Ammon's horn (tissue), 1 donor: ENCODE measurements at regions not wholly inside any gene's neighbourhood (a gene's known extent, or its start where the extent isn't known, plus 50 kb on each side); places are given as distances from the start of the nearest gene placed in this dataset.
"Not testable (repeated sequence)": the region's sequence is repeated elsewhere in the genome, so short reads cannot be mapped to it uniquely, and the experiment has no call there.

Source experiments
- DNase-seq: peaks from one replicate; pipeline ENCODE4 v3.0.0-alpha.2; 2016; ENCODE audit warnings: low spot score

DNA sequence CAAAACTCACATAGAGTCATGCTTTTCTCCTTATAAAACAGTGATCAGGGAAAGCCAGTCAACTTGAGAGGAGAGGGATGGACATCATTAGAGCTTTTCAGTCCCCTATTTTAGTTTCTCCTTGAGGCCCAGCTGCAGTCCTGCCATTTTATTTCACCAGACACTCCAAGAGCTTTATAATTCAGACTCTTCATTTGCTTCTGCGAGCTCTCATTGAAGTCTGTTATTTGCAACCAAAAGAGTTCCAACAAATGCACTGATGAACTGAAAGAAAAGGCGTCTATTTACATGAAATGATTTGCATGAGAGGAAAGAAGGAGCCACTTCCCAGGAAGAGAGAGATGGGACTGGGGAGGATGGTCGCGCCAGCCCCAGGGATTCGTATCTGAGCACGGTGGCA is 86.8 kb downstream of the NDUFA12 start:
- no peak for DNase-seq

DNA sequence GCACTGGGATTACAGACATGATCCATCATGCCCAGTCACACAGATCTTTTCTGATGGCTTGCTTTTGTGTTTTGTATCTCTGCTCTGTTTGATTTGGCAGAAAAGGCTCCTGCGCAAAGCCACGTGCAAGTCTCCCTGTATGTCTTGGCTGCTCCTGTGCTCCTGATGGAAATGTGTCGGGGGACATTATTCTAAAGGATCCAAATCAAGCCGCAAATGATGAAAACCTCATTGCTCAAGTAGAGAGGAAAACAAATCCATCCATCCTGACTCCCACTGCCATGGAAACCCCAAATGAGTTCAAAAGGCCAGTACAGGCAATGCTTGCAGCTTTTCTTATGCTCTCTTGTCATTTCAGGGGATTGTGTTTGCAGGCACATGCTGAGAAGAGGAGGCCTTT is 93.8 kb downstream of the NDUFA12 start:
- DNase-seq: no peak

DNA sequence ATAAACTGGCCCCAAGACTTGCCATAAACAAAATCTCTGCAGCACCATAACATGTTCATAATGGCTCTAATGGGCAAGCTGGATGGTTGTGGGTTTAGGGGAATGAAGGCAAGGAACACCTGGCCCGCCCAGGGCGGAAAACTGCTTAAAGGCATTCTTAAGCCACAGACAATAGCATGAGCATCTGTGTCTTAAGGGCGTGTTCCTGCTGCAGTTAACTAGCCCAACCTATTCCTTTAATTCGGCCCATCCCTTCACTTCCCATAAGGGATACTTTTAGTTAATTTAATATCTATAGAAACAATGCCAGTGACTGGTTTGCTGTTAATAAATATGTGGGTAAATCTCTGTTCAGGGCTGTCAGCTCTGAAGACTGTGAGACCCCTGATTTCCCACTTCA is 97.7 kb downstream of the NDUFA12 start:
- not testable (repeated sequence) for DNase-seq

DNA sequence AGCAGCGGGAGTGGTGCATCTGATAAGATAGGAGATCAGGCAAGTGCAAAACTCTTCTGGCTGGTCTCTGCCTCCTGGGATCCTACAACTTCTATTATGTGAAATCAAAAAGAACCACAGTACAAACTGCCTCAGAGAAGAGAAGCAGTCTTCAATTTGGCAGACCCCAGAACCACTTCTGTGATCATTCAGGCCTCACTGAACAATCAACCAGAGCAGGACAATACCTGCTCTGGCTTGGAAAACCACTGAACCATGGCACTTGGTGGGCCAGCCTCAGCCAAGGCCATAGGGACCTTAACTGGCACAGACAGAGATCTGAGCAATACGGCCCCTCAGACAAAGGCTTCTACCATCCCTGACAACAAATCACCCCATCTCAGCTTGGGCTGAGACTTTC is 103.0 kb downstream of the NDUFA12 start:
- no peak for DNase-seq

DNA sequence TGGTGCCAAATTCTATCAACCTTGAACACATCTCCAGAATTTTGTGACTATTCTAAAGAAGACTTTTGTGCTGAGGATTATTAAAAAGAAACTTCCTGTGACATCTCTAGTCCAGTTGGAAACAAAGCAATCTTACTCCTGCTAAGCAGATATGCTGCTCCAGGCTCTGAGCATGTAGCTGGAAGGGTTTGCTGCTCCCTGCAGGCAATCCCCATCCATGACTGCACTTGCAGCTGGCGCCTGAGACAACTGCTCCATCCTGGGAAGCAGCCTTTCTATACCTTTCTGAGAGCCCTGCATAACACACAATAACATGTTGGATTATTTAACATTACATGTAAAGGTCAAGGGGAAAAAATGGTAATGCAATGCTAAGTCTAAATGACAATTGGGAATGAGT is 105.1 kb downstream of the NDUFA12 start:
- DNase-seq: no peak

DNA sequence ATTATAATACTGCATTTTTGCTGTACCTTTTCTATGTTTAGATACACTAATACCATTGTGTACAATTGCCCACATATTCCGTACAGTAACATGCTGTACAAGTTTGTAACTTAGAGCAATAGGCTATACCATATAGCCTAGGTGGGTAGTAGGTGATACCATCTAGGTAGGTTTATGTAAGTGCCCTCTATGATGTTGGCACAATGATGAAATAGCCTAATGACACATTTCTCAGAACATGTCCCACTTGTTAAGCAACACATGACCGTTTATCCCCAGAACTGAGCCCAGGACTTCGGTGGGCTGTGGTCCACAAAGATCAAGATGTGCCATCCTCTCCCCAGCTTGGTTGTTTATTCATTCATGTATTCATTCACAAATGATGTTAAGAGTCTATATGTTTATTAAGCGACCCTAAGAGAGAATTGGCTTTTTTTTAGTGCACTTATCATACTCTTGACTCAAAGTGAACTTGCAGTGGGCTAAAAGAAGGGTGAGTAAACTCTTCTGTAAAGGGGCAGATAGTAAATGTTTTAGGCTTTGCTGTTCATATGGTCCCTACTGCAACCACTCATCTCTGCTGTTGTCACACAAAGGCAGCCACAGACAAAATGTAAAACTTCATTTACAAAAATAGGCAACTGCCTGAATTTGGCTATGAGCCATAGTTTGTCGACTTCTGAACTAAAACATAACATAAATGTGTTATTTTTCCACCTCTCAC is 110.8 kb downstream of the NDUFA12 start:
- no peak for DNase-seq

DNA sequence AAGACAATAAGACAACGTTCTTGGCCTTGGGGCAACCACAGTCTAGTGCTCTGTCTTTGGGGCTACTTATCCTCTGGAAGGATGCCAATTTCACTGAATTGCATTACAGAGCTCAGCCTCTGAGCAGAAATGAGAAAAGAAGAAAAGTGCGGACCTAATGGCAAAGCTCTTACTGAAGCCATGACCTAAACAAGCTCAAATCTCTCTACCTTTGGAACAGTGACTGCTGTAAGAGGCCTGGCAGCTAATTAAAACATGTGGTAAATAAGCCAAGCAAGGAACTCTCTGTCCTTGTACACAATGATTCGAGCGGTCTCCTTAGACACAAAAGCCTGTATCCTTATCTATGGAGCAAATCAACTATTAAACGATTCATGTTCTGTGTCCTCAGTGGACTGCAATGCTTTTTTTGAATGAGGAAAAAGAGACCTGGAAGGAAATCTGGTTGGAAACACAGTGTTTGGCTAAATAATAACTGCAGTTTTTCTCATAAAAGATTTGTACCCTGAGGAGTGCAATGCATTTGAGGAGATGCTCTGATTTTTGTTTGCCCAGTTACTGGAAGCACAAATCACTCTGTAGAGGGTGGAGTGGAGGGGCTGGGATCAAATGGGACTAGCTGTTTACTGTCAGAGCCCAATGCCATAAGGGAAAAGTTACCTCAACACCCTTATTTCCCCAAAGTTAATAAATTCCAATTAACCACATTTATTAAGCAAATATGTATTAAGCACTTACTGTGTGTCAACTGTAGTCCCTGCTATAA is 113.9 kb downstream of the NDUFA12 start:
- DNase-seq: no peak

DNA sequence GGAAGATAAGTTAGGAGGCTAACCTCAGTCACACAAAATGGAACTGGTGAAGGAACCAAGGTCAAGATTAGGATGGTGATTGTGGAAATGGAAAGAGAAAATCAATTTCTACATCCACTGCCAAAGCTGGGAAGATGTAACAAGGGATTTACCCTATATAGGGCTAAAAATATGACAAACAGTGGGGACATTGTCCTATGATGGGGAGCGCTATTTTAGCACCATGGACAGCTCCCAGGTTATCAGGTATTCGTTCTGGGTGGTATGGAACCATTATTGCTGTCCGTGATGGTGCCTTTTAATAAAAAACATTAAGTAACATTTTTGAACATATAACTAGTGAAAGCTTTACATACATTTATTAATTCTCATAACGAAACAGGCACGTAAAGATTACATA is 124.0 kb downstream of the NDUFA12 start:
- no peak for DNase-seq

DNA sequence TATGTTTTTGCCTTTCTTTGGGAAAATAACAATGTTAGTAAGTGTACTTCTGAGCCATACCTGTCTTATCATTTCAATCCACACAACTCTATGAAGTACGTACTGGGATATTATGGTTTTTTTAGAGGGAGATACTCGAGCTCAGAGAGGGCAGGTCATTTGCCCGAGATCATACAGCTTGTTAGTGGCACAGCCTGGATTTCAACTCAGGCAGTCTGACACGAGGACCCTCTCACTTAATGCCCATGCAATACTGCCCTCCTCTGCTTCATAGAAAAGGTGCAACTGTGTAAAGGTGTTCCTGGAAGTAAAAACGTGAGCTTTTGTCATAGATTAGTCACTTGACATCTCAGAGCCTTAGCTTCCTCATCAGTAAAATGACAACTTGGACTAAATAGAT is 128.0 kb downstream of the NDUFA12 start:
- DNase-seq: peak; percentile 26

DNA sequence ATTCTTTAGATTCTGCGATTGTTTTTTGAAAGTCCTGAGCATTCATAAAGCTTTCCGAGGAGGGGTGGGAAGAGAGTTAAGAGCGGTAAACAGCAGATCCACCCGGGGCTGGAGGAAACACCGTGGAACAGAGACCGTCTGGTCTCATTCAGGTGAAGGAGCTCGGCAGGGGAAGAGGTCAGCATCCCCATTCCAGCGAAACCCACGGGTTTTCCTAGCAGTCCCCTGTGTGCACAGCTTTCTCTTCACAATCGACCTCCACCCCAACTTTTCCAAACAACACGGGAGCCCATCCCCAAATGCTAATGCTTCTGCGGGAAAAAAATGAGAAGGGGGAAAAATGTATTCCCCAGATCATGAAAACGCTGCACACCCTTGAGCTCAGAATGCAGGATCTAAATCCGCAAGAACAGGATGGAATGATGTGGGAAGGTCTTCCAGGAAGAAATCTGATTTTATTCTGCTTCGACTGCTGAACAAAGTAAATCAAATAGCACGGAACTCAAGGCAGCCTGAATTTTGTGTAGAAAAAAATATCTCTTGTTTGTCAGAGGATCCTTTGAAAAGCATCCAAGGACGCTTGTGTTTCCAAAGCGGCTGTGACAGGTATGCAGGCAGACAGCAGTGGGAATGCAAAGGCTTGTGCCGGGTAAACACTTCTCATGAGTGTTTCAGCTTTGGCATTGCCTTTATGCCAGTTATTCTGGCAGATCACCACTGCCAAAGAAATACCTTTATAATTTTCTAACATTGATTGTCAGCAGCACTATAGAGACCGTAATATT is 128.8 kb downstream of the NDUFA12 start:
- DNase-seq: no peak

DNA sequence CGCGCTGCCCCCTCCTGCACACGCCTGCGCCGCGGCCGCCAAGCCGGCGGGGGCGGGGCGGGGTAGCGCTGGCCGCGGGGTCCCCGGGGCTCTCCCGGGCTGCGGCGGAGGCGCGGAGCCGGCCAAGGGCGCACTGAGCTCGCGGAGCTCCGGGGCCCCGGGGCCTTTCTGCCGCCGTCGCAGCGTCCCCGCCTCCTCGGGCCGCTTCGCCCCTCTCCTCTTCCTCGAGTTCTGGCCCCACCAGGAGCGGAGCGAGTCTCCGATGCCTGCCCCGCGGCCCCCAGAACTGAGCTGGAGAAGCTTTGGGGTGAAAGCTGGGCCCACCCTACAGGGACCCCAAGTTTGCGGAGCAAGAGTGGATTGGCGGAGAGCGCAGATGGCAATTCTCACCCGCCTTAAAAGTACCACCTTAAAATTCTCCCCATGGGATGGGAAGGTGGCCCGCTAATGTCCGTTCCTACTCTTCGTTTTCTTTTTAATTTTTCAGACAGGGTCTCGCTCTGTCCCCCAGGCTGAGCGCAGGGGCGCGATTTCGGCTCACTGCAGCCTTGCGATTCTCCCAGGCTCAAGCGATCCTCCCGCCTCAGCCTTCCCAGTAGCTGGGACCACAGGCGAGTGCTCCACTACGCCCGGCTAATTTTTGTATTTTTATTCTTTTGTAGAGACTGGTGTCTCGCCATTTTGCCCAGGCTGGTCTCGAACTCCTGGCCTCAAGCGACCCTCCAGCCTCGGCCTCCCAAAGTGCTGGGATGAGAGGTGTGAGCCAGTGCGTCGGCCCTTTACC is 129.6 kb downstream of the NDUFA12 start:
- DNase-seq: no peak

DNA sequence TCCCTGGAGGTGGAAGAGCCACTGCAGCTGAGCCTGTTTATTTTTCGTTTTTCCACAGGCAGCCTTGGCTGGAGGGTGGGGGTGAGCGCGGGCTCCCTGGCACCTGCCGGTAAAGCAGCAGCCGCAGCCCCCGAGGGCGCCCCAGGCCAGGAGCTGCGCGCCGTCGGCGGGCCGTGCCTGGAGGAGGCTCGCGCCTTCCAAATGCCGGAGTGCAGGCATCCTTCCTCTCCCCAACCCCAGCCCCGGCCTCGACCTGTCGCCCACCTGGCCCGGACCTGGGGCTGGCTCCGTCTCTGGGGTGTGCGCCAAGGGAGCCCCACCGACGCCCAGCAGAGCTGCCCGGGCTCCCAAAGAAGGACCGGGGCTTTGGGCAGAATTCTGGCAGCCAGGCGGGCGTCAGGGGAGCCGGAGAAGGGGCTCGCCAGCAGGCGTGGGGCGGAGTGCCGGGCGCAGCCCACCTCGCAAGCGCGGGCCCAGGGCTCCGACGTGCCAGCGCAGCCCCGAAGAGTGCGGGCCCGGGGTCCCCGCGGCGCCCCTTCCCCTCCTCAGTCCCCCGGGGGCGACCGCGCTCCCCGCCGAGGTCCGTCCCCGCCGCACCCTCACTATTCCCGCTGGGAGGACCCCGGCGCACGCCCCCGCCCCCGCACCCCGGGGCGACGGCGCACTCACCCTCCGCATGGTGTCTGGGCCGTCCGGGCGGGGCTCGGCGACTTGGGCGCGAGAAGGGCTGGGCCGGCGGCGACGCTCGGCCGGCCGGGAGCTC is 130.3 kb downstream of the NDUFA12 start:
- DNase-seq: peak; percentile 18

DNA sequence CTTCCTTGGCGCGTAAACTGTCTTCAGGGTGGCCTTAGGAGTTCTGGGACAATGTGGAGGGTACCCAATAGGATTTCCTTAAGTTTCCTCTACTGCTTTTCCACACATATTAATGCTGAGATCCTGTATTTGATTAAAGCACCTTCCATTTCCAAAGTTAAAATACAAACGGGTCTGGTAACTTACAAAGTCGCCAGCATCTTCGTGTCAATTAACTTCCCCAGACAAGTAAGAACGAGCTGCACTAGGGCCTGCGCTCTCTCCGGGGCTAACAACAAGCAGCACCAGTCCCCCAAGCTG is 130.9 kb downstream of the NDUFA12 start:
- DNase-seq: no peak

DNA sequence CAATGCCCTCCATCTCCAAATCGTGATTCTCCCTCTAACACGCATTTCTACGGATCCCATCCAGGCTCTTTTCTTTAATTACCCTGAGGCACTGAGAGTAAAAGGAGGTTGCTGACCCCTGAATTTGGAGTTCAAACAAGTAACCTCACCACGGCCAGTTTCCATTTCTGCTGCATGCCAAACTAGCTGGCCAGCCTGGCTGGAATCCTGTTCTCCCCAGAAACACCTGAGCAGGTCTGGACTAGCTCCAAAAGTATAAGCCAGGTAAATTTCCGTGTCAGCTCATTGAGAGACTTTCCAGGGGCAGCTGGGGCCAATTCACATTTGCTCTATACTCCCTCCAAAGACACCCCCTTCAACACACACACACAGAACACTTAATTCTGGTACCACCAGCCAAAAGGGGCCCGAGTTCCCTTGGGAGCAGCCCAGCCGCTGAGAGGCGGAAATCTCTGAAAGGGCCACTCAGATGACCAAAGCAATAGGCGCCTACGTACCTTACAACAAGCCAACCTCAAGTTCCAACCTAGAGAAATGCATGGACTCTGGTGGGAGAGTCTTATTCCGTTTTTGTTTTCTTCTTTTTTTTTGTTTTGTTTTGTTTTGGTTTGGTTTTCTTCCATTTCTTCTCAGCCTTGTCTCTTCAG is 131.4 kb downstream of the NDUFA12 start:
- no peak for DNase-seq

DNA sequence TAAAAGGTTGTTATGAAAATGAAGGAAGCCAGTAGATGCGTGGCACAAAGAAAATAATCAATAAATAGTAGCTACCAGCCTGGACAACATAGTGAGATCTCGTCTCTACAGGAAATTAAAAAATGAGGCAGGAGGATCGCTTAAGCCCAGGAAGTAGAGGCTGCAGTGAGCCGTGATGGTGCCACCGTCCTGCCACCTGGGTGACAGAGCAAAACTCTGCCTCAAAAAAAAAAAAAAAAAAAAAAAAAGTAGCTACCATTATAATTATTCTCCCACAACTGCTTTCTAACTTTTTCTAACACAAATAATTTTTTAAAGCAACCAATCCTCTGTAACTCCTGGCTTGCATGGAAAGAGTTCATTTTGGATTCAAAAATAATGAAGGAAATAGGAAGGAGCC is 133.0 kb downstream of the NDUFA12 start:
- no peak for DNase-seq

DNA sequence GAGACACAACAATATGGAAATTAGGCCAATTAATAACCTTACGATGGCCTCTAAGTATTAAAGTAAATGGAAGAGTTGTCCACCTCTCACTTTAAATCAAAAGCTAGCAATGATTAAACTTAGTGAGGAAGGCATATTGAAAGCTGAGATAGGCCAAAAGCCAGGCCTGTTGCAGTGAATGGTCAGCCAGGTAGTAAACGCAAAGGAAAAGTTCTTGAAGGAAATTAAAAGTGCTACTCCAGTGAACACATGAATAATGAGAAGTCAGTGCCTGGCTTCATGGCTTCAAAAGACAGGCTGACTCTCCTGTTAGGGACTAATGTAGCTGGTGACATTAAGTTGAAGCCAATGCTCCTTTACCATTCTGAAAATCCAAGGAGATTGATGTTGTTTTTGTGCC is 135.3 kb downstream of the NDUFA12 start:
- no peak for DNase-seq

DNA sequence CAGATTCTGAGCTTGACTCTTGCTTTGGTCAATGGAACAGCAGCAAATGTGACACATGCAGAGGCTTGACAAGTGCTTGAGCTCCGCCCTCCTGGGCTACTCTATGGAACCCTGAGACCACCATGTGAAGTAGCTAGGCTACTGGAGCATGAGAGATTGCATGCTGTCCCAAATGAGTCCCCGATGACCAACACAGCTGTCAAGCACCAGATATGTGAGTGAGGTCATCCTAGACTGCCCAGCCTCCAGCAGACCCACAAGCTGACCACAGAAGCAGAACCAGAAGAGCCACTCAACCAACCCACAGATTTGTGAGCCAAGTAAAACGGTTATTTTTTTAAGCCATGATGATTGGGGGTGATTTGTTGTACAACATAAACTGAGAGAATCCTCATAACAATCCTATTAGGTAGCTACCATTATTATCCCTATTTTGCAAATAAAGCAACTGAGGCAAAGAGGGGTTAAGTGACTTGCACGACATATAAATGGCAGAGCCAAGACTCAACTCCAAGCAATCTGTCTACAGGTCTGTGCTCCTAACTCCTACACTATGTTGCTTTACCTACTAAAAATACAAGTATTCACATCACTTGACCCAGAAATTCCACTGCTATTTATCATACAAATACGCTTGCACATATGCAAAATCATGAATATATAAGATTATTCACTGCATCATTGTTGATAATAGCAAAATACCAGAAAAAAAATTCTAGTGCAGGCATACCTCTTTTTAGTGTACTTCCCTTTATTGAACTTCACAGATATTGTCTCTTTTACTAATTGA is 136.2 kb downstream of the NDUFA12 start:
- no peak for DNase-seq

DNA sequence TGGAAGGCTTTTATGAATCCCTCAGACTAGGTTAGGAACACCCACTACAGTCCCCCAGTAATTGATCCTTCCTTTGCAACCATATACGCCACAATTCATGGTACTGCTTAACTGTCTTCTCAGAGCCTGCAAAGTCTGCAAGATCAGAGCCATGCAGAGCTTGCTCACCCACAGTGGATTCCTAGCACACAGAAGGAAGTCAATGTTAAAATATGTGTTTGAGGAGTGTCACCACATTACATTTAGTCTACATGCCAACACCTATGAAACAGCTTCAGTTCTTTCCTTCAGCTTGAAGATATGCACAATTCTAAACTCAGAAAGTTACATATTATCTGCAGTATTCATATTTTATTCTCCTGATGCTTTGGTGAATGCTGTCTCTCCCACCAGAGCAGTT is 138.5 kb downstream of the NDUFA12 start:
- DNase-seq: no peak

DNA sequence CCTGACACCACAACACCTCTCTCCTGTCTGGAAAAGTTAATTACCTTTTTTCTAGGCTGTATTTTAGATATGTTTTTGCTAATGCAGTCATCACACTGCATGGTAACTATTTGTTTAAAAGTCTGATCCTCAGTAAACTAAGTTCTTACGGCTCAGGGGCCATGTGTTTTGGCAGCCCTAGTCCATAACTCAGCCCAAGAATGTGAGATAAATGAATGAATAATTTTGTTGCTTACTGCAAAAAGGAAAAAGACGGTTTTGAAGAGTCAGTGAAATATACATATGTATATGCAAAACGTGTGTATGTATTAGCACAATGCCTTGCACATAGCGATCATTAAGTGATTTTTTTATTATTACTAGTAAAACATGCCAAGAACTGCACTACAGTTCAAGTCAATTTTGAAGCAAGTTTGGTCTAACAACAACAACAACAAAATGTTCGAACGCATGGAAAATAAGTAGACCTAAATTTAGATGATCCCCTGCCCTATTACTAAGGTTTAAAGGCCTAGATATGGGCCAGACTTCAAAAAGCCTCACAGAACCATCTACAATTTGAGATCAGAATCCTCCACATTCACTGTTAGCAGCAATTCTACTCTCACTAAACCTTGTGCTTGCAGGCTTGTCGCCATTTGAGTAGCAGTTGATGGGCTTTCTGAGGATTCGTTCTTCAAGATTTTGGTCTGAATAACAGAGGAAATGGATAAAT is 140.0 kb downstream of the NDUFA12 start:
- no peak for DNase-seq

DNA sequence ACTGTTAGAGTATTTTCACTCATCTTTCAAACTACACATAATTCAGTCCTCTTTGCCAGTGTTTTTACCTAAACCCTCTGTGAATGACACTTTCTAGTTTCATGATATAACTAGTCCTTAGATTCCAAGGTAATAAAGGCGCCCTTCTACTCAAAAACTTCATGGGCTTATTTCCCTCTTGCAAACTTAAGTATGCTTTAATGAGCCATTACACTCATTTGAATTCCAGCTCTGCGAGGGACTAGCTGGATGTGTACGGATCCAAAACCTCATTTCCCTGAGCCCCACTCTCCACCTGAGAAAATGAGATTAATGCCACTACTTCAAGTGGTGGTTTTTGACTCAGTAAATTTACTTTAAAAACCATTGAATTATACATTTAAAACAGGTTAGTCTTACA is 141.1 kb downstream of the NDUFA12 start:
- DNase-seq: no peak
